ENCODE measurements at regions not wholly inside any gene's neighbourhood (a gene's known extent, or its start where the extent isn't known, plus 50 kb on each side); places are given as distances from the start of the nearest gene placed in this dataset.
"Not testable (repeated sequence)": the region's sequence is repeated elsewhere in the genome, so short reads cannot be mapped to it uniquely, and the experiment has no call there.

DNA sequence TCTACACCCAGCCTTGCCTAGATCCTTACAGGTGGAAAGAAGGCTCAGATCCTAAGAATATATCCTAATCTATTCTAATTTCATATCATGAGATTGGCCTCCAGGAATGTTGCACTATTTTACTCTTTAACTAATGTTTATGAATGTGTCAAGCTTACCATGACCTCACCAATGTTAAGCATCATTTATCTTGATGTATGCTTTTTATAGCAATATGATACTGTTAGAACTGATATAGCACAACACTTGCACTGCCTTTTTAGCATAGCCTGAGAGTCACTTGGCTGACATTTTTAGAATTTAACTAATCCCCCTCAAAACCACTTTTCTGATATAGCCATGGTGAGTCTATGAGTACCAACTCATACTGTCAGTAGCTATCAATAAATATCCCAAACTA, 191.5 kb upstream of the NR2F2 start:
- no peak for DNase-seq

DNA sequence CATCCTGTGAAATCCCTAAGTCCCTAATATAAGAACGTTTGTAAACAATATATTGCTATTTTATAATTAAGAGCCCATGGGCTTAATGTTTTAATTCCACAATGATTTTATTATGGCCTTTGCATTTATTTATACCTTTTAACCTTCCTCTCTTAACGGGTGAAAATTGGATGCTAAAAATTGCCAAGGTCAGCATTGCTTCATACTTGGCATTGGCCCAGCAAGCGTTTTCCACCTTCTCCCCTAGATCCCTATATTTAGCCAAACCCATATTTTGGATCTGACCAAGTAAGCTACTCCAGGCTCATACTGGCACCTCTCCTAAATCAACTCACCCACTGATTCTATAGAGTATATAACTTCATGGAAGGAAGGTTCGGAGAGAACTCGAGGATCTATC, 188.0 kb upstream of the NR2F2 start:
- DNase-seq = no peak

DNA sequence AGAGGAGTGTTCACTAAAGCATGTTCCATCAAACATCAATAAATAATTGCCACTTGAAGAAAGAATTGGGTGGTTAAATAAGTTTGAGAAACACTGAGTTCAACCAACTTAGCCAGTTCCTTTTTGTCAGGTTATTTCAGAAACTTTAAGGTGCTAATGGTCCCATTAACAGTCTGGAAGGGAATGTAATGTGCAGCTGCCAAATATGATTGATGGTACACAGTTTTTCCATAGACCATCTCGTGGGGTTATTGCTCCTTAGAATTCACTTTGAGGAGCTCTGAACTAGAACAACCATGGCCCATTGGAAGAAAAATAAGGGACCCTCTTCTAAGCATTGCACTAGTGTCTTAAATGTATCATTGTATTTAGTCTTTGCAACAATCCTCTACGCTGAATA, 185.8 kb upstream of the NR2F2 start:
- no peak for DNase-seq

DNA sequence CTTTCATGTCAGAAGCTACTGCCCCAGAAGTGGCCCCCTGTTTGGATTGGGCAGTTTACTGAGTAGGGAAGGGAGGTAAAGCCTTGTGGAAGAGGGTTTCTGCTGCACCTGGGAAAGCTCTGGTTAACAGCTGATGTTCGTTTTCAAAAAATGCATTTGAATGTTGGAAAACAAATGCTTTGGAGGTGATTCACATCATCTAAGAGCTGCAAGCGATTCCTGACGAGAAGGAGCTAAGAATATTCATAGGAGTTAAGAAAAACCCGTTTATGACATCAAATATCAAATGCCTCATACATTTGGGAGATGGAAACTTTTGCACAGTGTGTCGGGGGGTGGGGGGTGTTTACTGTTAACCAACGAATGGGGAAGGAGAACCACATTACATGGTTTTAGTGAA, 183.8 kb upstream of the NR2F2 start:
- DNase-seq = no peak

DNA sequence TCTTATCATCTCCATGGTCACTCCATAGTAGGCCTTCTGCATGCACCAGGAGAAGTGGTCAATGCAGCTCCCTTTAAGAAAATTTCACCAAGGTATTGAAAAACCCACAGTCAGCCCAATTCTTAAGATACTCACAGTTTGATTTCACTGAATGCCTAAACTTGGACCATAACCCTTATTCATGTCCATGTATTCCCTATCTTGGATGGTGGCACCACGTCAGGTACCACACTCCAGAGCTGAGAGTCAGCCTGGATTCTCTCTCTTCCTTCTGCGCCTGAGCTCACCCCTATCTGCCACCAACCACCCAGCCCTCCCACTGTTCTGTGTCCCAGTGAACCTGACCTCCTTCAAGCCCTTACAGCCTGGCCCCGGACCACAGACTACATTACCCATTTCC, 183.2 kb upstream of the NR2F2 start:
- DNase-seq = no peak

DNA sequence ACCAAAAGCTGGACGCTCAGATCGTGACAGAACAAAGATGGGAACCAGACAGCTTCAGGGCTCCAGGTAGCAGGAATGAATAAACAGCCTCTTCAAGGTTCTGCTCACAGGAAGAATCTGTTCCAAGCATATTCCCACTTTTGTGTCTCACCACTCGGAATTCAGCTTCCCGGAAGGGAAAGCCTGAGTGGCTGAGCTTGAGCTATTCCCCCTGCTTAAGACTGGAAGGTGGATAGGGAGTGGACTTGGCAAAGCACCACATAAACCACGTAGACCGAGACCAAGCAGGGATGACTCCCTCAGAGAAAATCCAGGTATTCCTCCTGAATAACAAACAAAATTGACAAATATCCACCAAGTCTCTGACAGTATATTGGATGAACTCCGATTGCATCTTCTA, 180.2 kb upstream of the NR2F2 start:
- DNase-seq = no peak

DNA sequence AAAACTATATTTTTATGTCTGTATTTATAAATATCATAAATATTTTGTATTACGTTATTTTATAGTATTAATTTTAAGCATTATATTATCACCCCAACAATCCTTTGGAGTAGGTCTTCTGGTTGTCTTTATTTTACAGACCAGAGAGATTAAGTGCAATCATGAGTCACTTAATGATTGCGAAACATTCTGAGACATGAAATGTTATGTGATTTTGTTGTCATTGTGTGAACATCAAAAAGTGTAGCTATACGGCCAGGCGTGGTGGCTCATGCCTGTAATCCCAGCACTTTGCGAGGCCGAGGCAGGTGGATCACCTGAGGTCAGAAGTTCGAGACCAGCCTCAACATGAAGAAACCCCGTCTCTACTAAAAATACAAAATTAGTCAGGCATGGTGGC, 178.8 kb upstream of the NR2F2 start:
- not testable (repeated sequence) for DNase-seq

DNA sequence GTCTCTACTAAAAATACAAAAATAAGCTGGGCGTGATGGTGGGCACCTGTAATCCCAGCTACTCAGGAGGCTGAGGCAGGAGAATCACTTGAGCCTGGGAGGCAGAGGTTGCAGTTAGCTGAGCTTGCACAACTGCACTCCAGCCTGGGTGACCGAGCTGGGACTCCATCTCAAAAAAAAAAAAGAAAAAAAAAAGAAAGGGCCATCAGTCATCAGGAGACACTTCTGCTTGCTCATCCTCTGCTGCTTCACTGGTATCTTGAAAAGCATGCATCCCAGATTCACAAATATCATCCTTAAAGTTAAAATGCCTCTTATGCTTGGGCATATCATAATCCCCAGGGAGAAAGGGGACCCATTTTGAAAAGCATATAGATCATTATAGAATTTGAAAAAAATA, 176.6 kb upstream of the NR2F2 start:
- DNase-seq = no peak

DNA sequence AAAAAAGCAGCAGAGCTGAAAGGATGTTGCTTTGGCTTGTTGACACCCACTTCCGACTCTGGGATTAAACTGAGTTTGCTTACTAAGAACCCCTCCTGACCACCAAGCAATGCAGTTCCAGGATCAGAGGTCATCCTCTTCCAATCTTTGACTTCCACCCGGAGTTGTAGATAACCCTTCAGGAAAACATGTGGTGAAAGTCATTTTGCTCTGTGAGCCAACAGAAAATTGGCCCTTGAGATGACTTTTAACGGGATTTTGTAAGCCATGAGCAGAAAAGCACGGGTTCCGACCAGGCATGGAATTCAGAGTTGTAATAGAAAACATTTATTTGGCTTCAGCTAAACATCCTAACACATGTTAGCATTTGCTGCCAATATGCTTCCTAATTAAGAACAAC, 171.6 kb upstream of the NR2F2 start:
- DNase-seq = no peak

DNA sequence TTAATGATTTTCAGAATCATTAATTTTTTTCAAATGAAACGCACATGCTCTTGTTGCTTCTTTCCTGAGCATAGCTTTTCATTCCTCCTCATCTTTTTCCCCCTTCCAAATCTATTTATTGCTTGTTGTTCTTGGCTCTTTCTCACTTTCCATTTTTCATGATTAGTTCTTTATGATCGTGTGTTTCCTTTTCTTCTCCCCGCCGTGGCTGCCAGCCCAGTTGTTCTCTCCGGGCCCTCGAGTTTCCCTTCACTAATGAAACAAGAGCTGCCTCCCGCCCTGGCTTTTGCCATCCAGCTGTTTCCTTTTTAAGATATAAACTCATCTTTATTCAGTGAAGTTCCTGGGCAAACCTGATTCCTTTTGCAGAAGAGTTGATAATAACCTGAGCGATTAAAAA, 170.2 kb upstream of the NR2F2 start:
- DNase-seq = no peak

DNA sequence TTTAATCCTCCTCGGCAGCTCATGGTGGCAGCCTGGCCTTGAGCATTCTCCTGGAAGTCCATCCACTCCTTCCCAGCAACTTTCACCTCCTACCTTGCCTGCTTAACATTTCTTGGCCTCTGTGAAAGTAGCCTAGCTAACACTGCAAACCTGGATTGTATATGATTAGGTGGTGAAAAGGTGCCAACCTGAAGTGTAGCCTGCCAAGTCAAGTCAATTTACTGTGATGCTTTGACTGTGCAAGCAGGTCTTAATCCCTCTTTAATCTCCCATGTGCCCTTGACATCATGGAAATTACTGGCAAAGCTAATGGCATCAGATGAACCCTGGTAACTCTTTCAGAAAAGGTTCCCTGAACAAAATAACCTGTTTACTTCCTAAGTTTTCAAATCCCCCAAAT, 169.7 kb upstream of the NR2F2 start:
- no peak for DNase-seq

DNA sequence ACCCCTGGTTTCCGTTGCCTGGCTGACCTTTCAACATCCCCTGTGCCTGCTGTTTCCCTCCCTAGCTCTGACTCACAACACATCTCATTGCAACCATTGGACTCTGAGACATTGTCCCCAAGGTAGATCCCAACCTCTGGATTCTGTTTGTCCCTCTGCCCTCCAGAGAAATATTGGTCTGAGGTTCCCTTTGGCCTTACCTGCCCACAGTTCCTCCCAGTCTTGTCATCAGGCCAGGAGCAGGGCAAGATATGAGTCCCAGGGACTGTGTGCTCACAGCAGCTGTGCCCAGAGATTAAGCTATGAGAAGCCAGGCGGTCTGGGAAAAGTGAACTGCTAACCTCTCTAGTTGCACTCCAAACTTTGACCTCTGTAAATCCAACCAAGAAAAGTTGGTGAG, 168.2 kb upstream of the NR2F2 start:
- DNase-seq = no peak

DNA sequence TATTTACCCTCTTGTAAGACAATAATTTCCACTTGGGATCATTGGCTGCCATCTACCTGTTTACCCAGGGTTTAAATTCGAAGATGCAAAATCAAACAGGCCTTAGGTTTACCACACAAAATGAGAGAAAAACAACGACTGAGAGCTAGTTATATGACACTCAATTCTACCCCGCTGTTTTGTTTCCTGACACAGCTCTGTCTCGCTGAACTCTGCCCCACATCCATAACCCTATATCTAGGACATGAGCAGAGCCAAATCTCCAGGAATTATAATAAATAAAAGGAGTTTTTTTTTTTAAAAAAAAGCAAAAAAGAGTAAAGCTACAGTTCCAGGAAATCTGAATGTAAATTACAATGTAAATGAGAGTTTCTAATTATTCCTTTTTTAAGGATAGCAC, 165.4 kb upstream of the NR2F2 start:
- no peak for DNase-seq

DNA sequence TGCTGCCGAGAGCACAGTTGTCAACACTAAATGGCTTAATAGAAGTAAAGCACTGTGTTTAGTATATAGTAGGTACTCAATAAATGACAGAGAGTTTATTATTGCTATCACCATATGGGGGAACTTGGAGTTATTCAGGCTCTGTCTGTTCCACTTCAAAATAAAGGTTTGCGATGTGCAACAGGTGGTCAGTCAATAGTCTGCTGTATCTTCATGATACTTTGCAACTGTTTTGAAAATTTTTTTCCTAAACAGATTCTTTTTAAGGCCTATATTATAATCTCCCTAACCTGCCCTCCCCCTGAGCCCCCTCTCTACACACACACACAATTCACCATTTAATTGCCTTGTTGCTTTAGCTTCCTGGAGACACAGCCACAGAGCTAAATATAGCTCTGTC, 164.7 kb upstream of the NR2F2 start:
- no peak for DNase-seq

DNA sequence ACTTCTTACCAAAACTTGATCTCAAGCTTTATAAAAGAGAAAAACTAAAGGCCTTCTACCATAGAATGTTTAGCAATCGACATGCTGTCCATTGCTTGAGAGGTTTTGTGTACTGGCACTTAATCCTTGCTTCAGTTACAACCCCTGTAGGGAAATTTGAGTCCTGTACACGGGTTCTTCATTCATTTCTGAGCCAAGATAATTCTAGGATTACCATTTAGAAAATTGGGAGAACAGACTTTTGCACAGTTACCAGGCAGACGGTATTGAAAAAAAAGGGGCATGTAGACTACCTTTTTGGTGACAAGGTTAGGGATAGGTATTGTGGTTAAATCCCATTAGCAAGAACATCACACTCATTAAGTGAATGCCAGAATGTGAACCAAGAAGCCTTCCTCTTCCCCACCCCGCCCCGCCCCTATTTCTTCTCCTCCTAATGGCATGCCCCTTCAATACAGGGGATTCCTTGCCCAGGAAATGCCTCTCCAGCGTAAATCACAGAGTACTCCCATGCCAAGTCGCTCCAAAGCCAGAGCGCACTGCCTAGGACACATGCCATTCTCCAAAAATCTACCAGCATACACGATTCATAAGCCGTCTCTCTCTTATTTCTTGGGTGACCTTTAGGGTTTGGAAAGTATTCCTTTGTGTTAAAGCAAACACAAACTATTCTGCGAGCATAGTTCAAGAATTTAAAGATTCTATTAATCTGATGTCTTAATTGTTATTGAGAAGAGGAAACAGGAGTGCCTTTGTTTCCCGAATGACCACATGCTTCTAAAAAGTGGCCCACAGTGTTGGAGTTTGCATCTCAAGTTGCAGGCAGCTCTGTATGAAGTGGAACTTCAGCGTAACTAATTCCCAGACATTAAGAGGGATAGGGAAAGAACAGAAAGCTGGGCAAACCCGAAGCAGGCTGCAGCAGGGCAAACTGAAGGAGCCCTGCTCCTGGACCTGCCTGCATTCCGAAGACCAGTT, 164.0 kb upstream of the NR2F2 start:
- no peak for DNase-seq

DNA sequence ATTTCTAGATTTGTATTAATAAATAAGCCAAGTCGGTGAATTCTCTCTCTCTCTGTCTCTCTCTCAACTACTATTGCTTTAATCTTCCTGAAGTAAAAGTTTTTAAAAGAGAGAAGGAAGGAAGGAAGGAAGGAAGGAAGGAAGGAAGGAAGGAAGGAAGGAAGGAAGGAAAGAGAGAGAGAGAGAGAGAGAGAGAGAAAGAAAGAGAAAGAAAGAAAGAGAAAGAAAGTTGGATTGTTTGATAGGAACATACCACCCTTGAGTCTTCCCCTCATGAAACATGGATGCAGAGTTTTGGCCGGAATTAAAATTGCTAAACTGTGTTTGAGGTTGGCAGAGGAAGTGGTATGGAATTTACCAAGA, 159.9 kb upstream of the NR2F2 start:
- DNase-seq = not testable (repeated sequence)

DNA sequence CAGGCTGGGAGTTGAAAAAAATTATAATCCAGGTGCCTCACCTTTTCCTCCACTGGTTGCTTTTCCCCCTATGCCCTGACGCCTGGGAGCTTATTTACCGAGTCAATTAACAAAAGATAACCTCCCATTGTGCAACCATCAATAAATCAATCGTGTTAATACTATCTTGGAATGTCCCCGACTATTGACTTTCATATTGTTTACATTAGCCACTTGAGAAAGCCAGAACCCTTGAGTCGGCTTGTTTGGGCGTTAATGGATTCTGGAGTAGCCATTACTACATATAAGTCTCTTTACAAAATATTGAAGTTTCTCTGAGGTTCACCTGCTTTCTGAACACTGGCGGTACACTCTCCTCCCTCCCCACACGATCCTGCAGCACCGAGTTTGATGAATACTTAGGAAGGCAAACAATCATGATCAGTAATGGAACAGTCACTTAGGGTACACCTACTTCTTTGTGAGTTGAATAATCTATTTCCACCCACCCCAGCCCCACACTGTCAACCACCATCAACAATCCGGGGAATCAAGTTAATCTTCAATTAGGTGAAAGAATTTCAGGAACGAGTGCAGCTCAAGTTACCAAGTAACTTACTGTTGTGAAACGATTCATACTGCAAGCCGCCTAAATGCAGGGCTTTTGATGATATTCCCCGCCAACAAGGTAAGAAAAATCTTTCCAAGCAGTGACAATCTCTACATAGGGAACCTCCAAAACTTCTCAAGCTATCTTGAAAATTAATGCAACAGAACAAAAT, 159.3 kb upstream of the NR2F2 start:
- no peak for DNase-seq

DNA sequence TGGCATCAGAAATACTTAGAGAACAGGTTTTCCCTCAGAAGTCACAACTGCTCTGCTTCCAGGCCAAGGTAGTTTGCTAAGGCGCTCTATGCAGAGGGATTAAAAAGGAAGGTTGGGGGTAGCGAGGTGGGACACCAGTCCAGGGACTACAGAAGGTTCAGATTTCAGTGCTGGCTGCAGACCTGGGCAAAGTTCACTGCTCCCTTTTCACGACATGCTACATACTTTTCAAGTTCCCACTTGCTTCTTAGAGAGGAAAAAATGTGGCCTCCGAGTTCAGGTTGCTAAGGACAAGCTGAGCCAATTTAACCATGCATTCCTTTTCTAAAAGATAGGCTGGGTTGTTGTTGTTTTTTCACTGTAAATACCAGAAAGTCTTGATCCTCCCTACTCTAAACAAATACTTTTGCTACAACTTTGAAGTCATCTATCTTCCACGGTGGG, 158.6 kb upstream of the NR2F2 start:
- no peak for DNase-seq

DNA sequence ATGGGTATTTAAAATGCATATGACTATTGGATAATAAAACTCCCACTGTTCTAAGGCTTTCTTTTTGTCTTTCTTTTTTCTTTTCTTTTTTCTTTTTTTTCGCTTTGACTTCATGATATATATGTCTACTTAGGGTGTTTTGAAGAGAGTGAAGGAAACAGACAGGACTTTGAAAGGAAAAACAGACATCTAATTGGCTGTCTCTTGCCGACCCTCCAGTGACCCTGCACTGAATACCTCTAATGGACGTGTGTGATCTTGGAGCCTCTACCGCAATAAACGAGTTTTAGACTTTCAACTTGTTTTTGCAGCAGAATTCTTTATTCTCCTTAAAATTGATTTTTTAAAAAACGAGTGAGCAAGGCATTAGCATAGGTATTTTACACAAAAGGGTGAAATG, 158.1 kb upstream of the NR2F2 start:
- no peak for DNase-seq

DNA sequence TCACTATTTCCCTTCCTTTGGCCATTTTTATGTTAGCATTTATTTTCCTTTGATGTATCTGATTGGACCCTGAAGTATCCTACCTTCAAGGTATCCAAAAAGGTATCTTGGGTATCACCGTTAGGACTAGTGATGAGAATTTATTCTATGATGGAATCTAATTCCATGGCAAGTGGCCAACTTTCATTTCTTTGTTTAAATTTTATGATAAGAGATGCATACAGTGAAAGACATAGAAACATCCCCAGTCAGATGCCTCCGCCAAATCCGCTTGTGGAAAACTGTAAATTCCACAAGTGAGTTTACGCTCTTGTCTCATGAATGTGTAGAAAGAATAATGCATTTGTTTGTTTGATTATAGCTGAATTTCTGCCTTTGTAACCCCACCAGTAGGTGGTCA, 153.7 kb upstream of the NR2F2 start:
- no peak for DNase-seq

DNA sequence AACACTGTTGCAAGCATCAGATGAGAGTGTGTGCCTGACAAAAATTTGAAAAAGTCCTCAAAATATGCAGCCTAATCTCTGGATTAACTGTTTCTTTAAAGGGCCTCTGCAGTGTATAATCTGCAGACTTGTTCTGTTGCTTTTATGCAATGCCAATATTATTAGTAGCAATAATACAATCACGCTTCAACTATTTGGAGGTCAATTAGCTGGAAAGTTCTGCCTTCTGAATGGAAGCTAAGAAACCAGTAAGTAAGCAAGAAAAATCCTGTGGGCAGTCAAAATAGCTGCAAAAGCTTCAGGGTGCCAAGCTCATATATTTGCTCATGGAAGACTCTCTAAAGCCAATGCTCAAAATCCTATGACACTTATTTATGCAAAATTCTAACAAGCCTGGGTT, 153.2 kb upstream of the NR2F2 start:
- DNase-seq = no peak

DNA sequence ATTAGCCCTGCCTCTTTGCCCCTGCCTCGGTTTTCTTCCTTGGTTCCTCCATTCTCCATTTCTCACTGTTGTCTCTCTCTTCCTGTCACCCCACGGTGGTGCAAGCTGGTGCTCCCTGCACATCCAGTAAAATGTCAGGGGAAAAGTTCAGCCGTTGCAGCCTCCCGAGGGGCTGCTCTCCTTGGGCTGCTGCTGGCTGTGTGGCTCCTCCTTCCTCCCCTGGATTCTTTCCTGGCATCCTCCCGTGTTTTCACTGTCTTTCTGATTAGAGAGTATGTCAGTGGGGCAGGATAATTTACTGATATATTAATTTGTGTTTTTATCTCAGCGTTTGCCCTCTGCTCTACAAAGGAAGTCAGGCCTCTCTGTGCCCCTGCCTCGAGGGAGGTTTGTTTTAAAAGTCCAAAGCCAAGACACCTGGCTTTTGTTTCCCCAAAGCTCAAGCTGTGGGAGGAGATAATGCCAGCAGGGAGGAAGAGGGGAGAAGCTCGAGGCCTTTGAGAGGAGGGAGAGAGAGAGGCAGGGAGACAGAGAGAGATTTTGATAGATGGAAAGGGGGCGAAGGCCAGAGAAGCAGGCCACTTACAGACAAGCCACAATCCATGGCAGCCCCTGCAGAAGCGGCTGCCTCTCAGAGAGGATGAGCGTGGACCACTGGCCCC, 150.3 kb upstream of the NR2F2 start:
- no peak for DNase-seq

DNA sequence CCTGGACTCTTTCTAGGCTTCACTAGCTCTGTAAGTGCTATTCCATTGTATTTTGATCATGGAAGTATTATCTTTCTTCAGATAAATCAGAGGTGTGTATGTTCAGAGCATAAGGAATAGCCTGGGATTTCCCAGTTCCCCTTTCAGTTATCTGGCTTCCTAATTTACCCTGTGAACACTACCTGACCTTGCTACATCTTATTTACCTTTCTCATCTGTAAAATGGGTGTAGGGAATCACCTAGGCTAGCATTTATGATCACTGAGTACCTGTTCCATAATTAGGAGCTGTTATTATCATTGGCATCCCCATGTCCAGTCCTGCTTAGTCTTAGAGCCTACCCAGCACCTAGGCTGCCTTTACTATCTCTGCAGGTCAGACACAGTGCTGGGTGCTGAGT, 149.3 kb upstream of the NR2F2 start:
- no peak for DNase-seq

DNA sequence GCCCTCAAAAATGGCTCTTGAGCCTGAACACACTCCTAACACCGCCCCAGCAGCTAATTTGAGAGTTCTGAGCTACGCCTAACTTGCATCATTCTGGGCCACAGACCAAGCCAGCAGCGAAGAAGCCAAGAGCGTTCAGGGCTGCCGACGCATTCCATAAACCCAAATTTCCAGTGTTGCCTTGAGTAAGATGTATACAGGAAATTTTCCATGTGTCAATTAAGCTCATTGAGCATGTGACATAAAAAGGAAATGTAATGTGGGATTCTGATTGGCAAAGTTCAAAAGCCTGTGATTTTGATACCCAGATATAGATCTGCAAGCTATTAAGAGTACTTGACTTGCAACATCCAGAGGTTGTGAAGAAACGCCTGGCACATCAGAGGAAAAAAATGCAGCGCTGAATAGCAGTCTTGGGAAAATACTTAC, 148.6 kb upstream of the NR2F2 start:
- DNase-seq = no peak

Measured in NCI-H2171 (cell line).